GM18861 (cell line): ENCODE measurements at regions not wholly inside any gene's neighbourhood (a gene's known extent, or its start where the extent isn't known, plus 50 kb on each side); places are given as distances from the start of the nearest gene placed in this dataset.

Experiments
- ATAC-seq: cut with Tn5 transposase; IDR thresholded peaks from one replicate; pipeline ENCODE4 v1.9.1; 2021; ENCODE audit not compliant: unreplicated experiment

GRCh38 chr2:122156176-122156890, 400.9 kb downstream of the TSN start:
- no peak for ATAC-seq

DNA sequence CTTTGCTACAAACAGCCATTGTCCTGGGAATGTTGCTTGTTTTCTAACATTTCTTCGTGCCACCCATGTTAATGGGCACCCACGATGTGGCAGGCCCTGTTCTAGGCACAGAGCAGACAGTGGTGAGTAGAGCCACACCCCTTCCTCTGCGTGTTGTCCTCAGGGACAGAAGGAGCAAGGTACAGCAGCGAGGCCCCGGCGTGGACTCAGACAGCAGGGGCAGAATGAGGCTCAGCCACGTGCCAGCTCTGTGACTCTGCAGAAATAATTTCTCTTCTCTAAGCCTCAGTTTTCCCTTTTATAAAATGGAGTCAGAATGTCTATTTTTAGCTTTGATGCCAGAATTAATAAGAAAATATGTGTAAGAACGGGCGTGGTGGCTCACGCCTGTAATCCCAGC, 401.7 kb downstream of the TSN start:
- no peak for ATAC-seq

DNA sequence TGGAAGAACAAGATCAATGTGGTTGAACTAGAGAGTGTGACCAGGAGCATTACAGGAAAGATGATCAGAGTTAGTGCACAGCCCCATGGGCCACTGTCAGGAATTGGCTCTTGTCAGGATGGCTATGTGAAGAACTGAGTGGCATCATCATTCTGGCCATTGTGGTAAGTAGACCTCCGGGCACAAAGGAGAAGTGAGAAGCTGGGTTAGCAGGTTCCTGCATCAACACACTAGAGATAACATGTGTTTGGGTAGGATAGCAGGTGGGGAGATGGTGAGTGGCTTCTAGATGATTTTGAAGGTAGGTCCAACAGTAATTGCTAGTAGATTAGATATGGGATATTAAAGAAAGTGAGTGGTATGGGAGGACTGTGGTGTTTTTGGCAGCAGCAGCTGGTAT, 408.2 kb downstream of the TSN start:
- no peak for ATAC-seq

DNA sequence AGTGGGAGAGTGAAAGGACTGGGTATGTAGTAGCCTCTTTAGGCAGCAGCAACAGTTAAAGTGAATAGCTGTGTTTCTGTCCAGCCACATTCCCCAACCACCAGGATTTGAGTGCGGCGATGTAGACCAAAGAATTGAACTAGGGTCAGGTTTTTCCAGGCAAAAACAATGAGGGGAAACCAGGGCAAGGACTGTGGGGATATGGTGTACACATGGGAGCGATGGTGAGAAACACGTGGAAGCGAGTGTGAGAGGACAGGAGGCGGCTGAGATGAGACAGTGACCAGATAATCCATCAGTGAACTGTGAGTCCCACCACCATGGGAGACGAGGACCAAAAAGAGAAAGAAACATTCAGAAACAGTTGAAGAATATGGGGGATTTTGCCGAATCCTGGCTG, 409.5 kb downstream of the TSN start:
- no peak for ATAC-seq

DNA sequence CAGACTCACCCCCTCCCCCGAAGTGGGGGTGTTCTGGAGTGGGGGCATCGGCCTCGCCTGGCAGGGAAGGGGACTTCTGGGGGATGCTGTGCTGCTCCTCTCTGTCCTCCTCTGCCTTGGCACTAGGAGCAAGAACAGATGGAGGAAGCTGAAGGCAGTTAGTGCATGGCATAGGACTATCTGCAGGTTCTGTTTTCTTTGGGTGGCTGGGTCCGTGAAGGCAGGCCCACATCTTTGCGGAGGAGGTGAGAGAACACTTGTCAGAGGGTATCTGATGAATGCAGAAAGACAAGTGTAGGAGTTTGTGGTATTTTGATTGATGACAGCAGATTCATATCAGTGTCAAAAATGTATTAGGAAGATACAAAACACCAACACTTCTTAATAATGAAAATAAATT, 411.4 kb downstream of the TSN start:
- ATAC-seq: no peak

DNA sequence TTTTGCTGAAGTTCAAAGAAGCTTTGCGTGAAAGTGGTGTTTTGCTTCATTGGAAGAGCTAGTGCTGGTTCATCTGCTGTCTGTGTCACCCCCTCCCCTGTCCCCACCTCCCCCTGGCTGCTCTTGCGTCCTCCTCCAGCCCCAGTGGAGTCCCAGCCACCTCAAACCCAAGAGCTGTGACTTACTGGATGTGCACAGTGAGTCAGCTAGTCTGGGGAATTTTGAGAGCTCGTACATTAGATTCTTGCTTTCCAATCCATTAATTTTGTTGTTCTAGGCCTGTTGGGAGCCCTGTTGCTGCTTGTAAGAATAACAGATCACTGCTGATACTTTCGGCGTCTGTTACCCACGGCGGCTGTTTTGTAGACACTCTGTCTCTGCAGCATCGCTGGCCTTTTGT, 412.1 kb downstream of the TSN start:
- no peak for ATAC-seq

- ATAC-seq: no peak
Observed at GRCh38 chr2:122168799-122169198, 413.3 kb downstream of the TSN start.

DNA sequence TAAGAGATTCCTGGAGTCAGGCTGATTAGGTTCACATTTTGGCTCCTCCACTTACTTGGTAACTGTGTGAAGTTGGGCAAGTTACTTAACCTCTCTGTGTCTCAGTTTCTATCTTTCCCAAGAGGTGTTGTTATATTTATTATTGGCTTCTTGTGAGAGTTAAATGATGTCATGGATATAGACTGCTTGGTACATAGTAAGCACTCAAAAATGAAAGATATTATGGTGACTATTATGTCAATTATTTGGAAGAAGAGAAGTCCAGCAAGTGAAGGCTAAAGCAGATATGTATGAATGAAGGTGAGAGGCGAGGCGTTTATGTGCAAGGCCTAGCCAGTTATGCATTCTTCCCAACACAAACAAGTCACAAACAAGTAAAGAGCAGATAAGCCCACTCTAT, 417.4 kb downstream of the TSN start:
- no peak for ATAC-seq

DNA sequence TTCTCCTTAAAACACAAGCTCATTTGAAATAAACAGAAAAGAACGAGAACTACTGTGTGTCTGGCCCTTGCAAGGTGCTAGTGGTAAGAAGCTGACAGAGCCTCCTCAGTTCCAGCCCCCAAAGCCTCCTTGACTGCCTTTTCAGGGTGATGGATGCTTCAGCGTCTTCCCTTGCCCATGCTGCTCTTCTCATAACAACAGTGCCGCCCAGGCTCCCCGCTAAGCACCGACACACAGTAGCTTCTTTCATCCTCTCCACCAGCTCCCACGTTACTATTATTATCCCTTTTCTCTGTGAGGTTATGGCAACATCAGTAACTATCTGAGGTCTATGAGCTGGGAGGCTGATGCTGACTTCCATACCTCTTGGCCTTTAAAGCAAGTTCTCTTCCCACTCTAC, 418.6 kb downstream of the TSN start:
- no peak for ATAC-seq

DNA sequence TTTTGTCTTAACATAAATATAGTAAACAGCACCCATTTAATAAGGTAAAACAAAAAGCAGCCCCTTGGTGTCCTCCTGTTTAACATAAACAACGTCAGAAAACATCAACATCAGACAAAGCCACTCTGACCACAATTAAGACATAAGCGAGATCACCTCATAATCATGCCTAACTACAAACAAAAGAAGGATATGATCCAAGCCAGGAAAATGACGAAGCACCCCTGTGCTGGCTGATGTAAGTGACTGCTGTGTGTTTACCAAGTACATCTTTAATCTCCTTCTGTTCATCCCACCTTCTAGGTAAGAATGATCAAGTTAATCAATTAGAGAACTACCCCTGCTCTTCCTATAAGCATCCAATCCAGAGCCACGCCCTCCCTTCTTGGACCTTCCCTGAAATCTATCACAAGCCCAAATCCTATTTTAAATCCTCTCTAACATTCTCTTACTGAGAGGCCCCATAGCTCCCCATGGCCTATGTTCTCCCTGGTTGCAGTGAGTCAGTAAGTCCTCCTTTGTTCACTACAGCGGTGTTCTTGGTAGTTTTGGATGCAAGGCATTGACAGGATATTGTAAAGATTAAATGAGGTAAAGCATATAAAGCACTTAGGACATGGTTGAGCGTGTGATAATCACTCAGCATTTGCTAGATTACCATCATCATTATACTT, 424.2 kb downstream of the TSN start:
- ATAC-seq: no peak

DNA sequence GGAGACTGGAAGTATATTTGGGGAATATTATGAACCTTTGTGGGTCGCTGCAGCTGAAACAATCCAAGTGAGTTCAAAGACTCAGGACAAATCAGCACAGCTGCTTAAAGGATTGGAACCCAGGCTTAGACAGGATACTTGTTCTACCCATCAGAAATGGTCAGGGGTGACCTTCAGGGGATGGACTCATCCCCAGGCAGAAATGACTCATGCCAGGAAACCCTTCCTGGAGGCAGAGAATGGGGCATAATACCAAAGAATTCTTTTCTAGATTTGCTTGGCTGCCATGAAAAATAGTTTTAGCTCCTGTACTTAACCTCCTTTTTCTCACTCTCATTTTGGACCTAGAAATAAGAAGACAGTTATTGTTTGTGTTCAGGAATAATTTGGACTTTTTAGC, 425.5 kb downstream of the TSN start:
- ATAC-seq: no peak

DNA sequence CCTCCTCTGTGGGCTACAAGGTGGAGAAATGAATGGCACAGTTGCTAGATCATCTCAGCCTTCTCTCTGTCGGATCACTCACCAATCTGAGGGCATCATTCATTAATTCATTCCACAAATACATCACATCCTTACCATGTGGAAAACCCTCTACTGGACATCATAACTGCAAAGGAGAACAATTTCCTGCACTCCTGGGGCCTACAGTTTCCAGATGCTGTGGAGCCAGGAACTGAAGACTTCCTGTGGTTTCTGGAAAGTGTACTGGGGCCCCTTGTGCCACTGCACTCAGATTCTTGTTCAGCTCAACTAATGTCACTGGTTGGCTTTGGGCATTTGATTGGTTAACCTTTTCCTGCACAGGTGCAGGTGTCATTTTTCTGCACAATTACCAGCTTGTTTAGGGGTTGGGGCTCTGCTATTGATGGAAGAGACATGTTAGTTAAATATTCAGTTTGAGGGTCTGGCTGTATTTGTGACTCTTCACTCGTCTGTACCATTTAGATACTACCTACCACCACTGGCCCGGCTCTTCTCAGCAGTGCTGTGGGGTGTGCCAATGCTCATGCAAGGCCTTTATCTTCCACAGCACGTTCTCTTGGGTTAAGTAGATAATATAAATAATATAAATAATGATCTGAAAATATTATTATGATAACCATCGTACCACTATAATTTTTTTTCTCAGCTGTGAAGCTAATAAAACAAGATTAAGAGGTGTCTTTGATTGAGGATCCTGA, 427.3 kb downstream of the TSN start:
- no peak for ATAC-seq

- ATAC-seq: no peak
Observed at GRCh38 chr2:122183890-122184289, 428.4 kb downstream of the TSN start.

- ATAC-seq: no peak
Observed at GRCh38 chr2:122186761-122187222, 431.3 kb downstream of the TSN start.

- peak; percentile 71 for ATAC-seq
Observed at GRCh38 chr2:122191331-122191730, 435.9 kb downstream of the TSN start.

DNA sequence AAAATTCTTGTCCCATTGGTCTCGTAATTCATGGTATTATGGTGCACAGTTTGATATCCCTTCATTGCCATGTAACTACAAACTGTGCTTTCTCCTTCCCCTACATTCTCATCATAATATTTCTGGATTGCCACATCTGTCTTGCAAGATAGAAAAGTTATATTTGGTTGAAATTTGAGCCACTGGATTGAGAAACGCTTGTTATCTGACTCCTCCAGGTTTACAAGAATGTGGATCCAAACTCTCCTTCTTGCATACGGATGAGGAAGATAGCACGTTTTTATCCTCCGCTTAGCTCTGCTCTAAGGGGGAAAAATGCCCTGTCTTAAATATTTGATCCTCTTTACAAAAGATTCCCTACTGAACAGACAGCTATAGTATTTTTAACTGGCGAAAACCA, 438.2 kb downstream of the TSN start:
- ATAC-seq: no peak

GRCh38 chr2:122194546-122194945, 439.1 kb downstream of the TSN start:
- ATAC-seq: no peak

DNA sequence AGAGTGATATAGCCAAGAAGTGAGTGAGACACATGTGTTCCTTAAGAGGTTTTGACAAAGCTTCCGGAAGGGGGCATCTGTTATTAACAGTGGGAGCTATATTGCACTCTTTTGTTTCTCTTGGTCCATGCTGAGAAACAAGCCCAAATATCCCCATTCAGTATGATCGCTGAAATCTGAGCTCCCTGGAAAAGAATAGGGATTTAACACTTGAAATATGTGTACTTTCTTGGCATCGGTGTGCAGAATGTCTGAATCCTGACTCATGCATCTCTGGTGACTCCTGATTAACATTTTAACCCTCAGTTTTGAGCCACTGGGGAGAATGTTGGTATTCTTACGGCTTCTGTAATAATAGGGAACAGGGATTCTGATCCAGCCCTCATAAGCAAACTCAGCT, 448.1 kb downstream of the TSN start:
- ATAC-seq: no peak

GRCh38 chr2:122205641-122206040, 450.2 kb downstream of the TSN start:
- no peak for ATAC-seq

DNA sequence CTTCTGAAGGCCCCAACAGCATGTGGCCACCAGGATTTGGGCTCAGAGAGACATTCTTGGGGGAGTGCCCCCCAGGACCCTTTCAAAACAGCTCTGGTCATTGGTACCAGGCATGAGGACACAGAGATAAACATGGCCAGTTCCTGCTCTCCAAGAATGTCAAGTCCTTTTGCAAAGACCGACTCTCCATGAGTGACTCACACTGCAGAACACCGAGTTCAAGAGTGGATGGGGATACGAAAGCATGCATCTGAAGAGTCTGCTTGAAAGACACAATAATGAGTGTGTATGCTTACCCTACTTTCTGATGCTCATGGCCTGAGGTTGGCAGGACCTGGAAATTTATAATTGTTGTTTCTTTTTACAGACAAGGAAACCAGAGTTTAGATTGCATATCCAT, 450.6 kb downstream of the TSN start:
- no peak for ATAC-seq

GRCh38 chr2:122209377-122209776, 453.9 kb downstream of the TSN start:
- no peak for ATAC-seq

DNA sequence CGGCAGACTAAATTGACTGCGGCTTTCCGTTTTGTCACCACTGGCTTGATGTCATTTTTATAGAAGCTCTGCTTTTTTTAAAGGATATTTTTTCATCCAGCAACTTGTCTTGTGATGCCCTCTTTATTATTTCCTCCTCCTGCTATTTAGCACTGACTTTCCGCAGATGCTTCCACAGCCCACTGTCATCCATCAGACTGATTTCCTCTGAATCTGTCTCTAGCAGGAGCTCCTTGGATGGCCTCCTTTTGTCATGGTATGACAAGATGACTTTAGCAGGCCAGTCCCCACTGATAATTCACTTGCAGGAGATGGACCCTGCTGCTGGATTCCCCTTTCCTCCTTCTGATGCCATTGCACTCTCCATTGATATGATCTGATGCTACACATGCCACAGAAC, 454.6 kb downstream of the TSN start:
- ATAC-seq: no peak
